Right ventricle myocardium superior (tissue), 1 donor: ENCODE measurements at regions not wholly inside any gene's neighbourhood (a gene's known extent, or its start where the extent isn't known, plus 50 kb on each side); places are given as distances from the start of the nearest gene placed in this dataset.
"Not testable (repeated sequence)": the region's sequence is repeated elsewhere in the genome, so short reads cannot be mapped to it uniquely, and the experiment has no call there.

ENCODE experiments used
- ATAC-seq: fragments of 200-7000 bp; cut with Tn5 transposase; one replicate; pipeline ENCODE4 v1.9.1; 2020; ENCODE audit warnings: mild to moderate bottlenecking; ENCODE audit not compliant: poor library complexity
- DNase-seq: peaks from one replicate; pipeline ENCODE4 v3.0.0-alpha.2; 2020
- intact Hi-C: fragments of 100-400 bp; cut with DNase I; formaldehyde crosslinking; loops from one replicate; pipeline ENCODE4 v1.11.2; 2022
- donor health status: DM: no; HTN: yes; CAD: no; lungs with severe emphysema.

DNA sequence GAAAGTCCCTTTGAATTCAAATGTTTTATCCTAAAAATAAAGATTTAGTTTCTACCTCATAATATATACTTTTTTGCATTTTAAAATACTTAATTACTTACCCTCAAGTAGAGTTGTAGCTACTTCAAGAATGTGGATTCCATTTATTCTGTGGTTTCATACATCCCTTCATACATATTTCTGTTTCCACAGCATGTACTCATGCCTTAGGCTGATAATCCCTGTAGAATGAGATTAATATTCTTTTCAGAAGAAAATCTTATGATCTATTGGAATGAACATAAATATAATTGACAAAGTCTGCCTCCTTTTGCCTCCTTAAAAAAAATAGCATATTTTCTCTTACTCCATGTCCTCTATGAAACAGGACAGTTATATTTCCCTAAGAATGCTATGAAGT, 465.7 kb downstream of the DTWD2 start:
- no peak for ATAC-seq
- intact Hi-C loops: no loop called here

DNA sequence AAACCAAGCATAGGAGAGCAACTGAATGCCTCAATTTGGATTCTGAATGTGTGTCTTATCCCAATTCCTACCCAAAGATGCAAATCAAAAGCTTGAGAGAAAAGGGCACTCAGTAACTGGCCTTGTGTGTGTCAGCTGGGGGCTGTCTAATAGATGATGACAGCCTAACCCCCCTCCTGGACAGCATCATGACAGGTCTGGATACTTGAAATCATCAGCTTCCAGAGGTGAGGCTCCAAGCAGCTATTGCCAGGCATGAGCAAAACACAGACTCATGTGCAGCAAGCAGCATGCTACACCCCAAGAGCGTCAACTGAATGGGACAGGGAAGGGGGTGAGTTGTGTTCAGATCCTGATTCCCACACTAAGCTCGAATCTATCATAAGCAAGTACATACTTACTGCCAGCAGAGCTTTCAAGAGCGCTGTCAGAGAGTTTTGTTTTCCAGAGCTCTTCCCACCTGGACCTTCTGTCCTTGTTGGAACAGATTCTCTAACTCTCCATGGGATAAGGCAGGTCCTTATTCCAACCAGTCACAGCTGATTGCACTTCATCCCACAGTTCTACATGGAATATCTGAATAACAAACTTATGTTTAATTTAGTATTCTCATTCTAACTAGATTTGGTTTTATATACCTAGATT, 467.5 kb downstream of the DTWD2 start:
- ATAC-seq: peak; percentile 25
- intact Hi-C loops: no loop called here

More for the DNA sequence above, 465.7 kb downstream of the DTWD2 start:
- DNase-seq: no peak

DNA sequence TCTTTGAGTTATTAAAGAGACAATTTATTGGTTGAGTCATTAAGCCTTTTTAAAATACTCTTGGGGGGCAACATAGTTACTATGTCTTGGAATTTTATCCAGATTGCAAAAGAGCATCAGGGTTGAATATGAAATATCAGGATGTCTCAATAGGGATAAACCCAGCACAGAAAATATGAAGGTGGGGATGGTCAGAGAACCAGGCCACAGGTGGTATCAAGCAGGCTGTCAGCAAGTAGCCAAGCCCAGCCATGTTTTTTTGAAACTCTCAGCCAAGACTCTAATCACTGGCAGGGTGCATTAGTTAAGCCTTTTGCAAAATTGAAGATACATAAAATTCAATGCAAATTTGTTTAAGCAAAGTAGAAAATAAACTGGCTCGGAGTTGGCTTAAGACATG, 468.9 kb downstream of the DTWD2 start:
- no peak for ATAC-seq
- no peak for DNase-seq
- intact Hi-C loops: no loop called here

More for the DNA sequence above, 467.5 kb downstream of the DTWD2 start:
- DNase-seq: no peak

DNA sequence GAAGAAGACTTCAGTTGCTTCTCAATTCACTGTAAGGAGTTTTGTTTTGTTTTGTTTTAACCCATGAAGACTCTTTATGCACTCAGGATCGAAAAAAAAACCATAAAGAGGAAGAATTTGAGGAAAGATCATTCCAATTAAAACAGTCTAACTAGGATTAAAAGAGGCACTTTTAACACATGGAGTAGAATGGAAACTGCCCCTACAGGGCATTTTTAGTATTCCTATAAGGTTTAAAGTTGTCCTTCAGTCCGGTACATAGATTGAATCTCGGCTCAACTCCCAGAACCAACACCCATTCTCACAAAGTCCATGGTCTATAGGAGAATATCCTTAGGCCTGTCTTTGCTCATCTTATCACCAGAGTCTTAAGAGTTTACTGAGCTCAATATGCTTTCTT, 469.6 kb downstream of the DTWD2 start:
- DNase-seq (no peak), ATAC-seq (no peak)
- intact Hi-C loops: no loop called here

DNA sequence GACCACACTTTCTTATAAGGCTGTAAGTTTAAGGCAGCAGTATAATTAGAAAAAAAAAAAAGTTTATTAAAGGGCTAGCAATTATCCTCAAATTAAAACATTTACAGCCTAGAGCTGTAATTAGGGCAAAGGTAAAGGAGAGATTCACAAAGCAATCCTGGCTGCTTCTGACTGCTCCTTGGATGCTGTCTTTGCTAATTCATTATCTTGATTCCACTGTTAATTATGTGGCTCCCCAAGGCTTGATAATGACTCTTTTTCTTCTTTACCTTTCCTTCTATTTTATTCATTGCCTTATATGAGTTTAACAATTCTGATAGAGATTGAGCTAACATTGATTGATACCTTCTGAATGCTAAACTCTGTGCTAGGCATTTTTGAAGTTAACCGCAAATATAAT, 476.5 kb downstream of the DTWD2 start:
- ATAC-seq: no peak
- no peak for DNase-seq
- intact Hi-C loops: no loop called here

DNA sequence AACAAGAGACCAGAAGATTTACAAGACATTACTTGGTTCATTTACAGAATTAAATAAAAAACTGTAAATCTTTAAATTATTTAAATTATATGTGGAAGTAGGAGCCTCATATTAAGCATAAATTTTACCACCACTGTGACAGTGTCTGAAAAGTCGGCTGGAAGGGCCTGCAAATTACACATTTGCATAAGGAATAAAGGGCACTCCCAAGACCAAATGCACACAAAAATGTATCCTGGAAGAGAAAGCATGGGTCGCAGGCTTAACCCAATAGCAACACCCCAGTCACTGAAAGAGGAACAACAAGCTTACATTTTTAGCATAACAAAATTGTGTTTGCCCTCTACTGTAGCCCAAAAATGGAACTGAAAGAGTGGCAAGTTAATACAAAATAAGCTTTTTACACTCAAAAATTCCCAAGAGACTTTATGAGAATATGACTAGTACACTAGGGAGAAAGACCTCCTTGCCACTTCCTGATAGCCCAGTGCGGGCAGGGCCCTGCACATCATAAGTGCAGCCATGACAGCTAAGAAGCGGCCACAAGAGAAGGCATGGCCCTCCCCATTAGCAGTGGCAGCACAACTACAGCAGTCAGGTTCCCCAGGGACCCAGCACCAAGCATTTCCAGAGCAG, 482.0 kb downstream of the DTWD2 start:
- ATAC-seq (no peak), DNase-seq (no peak)
- intact Hi-C loops: no loop called here

DNA sequence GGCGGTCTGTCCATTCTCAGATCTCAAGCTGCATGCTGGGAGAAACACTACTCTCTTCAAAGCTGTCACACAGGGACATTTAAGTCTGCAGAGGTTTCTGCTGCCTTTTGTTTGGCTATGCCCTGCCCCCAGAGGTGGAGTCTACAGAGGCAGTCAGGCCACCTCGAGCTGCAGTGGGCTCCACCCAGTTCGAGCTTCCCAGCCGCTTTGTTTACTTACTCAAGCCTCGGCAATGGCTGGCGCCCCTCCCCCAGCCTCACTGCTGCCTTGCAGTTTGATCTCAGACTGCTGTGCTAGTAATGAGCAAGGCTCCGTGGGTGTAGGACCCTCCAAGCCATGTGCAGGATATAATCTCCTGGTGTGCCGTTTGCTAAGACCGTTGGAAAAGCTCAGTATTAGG, 486.1 kb downstream of the DTWD2 start:
- intact Hi-C loops, ATAC-seq, DNase-seq: not testable (repeated sequence)

DNA sequence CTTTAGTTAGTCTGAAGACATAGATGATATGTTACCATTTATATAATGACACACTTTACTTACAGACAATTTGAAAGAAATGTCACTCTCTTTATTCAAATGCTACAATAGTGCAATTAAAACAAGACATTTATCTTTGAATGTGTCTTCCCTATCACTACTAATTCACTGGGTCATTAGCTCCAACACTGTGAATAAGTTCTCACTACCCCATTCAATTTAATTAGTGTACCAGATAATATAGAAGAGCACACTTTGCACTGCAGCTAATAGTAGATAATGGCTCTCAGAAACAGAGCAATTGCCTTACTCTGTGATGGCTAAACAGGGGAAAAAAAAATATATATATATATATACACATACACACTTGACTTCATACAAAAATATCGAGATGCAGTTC, 497.0 kb downstream of the DTWD2 start:
- ATAC-seq (no peak), DNase-seq (no peak)
- intact Hi-C loops: no loop called here

DNA sequence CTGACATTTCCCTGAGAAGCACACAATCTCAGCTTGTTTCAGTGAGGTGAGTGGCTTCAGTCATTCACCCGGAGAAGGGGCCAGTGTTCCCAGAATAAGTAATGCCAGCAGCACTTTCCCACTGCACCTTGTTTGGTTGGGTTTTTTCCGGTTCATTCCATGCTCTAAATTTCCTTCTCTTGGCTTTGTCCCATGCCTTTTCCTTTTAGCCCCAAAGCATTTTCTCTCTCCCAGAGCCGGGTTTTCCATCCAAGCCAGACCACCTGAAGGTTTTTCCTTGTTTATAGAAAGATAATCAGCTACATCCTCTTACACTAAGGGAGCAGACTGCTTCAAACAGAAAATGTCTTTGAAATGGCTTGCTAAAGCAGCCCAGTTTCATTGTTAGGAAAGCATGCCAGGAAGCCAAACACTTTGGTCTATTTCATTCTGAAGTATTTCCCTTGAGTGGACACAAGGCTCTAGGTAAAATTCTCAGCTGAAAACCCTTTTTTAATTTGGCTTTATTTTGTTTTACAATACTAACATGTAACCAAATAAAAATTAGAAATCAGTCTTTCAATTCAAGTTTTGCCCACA, 501.6 kb downstream of the DTWD2 start:
- intact Hi-C loops: no loop called here
- no peak for DNase-seq
- no peak for ATAC-seq

DNA sequence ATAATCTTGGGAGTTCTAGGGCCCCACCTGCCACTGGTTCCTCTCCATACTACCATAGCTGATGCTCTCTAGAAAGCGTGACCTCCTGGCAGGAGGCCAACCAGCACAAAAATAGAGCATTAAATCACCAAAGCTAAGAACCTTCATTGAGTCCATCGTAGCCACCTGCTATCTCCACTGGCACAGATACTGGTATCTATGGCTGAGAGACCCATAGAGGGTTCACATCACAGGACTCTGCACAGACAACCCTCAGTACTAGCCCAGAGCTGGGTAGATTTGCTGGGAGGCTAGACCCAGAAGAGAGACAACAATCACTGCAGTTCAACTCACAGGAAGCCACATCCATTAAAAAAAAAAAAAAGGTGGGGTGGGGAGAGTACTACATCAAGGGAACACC, 509.1 kb downstream of the DTWD2 start:
- intact Hi-C loops: no loop called here
- no peak for ATAC-seq
- DNase-seq: peak; percentile 42

DNA sequence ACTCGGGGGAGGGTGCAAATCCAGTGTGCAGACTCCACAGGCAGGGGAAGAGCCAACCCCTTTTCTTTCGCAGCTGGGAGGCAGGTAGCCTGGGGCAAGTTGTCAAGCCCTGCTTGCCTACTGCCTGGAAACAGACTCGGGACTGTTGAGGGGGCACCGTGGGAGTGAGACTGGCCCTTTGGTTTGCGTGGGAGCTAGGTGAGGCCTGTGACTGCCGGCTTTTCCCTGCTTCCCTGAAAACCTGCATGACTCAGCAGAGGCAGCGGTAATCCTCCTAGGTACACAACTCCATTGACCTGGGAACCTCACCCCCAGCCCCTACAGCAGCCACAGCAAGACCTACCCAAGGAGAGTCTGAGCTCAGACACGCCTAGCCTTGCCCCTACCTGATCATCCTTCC, 509.5 kb downstream of the DTWD2 start:
- ATAC-seq (no peak), DNase-seq (no peak)
- intact Hi-C loops: no loop called here

DNA sequence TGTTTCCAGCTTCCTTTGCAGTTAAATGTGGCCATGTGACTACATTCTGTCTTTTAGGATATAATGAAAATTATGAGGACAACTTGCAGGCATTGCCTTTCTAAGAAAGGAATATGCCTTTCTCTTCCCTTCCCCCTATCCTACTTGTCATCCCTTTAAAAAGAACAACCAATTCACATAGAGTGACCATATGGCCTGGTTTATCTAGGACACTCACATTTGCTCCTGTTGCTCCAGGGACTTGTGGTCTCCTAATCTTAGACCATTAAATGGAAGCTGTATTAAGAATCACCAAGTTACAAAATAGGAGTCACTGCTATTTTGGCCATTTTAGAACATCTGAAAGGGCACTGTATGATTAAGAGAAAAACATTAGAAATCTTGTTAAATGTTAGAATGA, 520.3 kb downstream of the DTWD2 start:
- ATAC-seq: no peak
- intact Hi-C loops: no loop called here
- DNase-seq: no peak

DNA sequence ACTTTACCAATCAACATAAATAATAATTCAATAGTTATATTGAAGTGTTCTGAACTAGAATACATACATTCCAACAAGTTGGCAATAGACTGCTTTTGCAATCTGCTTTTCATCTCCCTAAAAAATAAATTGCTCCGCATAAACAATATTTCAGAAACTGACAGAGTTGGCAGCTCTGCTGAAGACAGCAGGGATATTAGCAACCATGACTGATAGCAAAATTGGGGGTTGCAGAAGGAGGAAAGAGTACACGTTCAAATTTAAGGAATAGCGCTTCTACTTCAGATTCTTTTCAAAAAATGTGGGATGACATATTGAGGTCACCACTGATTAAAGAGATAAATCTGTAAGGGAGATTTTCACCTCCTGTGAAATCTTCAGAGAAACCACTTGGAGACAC, 521.2 kb downstream of the DTWD2 start:
- ATAC-seq (no peak), DNase-seq (no peak)
- intact Hi-C loops: no loop called here

DNA sequence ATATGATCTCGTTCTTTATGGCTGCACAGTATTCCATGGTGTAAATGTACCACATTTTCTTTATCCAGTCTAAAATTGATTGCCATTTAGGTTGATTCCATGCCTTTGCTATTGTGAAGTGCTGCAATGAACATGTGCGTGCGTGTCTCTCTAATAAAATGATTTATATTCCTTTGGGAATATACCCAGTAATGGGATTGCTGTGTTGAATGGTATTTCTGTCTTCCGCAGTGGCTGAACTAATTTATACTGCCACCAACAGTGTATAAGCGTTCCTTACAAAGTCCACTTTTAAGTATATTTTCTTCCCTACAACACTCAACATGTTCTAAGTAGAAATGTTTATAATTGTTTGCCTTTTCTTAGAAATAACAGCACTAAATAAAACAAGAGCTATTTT, 521.9 kb downstream of the DTWD2 start:
- no peak for DNase-seq
- intact Hi-C loops: no loop called here
- ATAC-seq: no peak

DNA sequence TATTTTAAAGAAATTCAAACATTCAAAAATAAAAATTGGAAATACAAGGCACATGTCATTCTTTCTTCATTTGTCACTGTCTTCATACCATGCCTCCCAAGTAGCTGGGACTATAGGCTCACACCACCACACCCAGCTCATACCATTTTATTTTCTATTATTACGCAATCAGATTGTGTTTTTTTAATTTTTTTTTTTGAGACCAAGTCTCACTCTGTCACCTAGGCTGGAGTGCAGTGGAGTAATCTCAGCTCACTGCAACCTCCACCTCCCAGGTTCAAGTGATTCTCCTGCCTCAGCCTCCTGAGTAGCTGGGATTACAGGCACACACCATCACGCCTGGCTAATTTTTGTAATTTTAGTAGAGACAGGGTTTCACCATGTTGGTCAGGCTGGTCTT, 526.1 kb downstream of the DTWD2 start:
- DNase-seq, intact Hi-C loops, ATAC-seq: not testable (repeated sequence)

DNA sequence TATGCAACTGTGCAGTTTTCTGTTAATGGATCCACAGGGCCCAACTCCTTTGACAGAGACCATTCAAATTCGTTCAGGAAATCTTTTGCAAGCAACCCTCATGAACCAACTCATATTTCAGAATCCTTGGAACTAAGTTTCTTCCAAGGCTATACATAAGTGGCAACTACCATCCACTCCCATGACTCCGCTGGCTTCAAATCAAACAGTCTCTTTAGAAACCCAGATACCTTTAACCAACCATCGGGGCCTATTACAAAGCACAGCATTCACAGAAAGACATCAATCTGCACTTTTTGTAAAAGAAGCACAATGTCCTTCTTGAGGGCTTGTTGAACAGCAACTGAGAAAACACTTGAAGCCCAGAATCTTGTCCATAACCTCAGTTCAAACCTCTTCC, 526.9 kb downstream of the DTWD2 start:
- no peak for DNase-seq
- ATAC-seq: no peak
- intact Hi-C loops: no loop called here

DNA sequence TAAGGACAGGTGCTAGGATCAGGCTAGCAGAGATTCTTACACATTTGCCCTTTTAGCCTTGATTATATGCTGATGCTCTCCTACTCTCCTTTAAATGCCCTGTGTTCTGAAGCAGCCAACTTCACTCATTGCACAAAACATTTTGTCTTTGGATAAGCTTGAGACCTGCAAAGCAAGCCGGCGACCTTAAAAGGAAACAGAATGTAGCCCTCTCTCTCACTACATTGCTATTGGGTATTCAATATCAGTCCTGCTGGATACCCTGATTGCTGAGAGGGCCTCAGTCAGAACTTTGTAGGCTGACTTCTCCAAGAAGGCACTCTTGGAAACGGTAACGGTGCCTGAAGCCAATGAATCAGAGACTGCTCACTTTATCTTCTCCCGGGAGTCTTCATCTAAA, 528.9 kb downstream of the DTWD2 start:
- peak; percentile 41 for ATAC-seq
- intact Hi-C loops: no loop called here

DNA sequence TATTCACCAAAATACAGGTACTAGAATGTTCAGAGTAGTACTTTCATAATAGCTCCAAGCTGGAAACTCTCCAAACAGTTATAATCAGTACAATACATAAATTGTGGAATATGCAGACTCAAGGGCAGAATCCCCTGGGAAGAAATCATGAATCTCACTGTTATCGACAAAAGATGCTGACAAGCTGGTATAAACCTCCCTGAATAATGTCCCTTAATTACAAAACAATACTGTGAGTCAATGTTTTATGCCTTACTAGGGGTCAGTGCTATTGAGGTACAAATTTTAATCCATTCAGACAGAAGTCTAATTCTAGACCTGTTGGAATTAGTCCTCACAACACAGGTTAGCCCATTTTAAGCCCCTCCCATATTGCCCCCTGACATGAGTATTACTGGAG, 532.3 kb downstream of the DTWD2 start:
- DNase-seq: no peak
- ATAC-seq: no peak
- intact Hi-C loops: no loop called here

More for the DNA sequence above, 528.9 kb downstream of the DTWD2 start:
- no peak for DNase-seq

DNA sequence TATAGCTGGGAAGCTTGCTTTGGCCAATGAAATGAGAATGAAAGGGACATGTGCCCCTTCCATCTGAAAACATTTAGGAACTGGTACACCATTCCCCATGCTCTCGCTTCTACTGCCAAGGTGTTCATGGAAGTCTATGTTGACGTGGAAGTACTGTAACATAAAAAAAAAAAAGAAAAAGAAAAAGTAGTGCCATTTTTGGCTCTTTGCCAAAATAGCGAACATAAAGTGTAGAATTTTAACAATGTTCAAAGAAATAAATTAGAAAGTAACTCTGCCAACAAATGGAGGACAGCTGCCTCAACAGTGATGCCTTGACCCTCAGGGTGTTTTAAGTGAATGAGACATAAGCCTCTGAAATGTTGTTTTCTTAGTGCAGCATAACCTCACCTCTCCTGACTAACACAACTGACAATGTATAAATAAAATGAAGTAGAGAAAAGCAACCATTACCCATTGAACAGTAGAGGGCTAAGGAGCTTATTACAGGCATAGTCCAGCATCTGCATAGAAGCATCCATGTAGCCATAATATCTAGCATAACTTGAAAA, 536.6 kb downstream of the DTWD2 start:
- DNase-seq (no peak), ATAC-seq (no peak)
- intact Hi-C loops: no loop called here
